ENCODE measurements at regions not wholly inside any gene's neighbourhood (a gene's known extent, or its start where the extent isn't known, plus 50 kb on each side); places are given as distances from the start of the nearest gene placed in this dataset.
A peak's percentile ranks its signal among the peaks of the same experiment; 100 is the strongest.

DNA sequence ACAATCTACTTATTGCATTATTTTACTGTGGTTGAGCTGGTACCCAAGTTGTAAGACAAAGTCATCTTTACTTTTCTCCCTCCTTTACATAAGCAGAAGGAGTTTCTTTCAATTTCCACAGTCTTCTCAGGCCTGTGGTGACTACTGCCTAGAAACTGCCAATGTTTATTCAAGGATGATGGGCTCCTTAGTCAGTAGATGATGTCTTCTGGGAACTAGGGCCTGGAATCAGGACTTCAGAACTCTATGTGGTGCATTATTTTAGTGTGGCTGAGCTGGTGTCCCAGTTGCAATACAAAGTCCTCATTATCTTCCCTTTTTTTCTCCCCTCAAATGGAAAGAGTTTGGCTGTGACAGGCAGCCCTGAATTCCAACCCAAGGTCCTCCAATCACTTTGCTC is 1762.5 kb downstream of the SI start:
- no peak overlapping the region for H3K27ac ChIP-seq (ENCODE audit: low read depth, low read length)
- peaks cover 1% of the 10 kb centered on the region for H3K9me3 Mint-ChIP-seq
- no peaks in the 10 kb centered on the region for H3K4me1 Mint-ChIP-seq
- no peaks in the 10 kb centered on the region for H3K4me1 ChIP-seq (ENCODE audit: control insufficient read depth, insufficient read depth, low read length)
- no peaks in the 10 kb centered on the region for H3K9me3 ChIP-seq (ENCODE audit: control insufficient read depth, low read length)
- no peak overlapping the region for H3K4me3 Mint-ChIP-seq
- H3K4me3 ChIP-seq (ENCODE audit: low read length) = no peak overlapping the region
- H3K27ac Mint-ChIP-seq = no peak overlapping the region
- no peaks in the 10 kb centered on the region for H3K36me3 Mint-ChIP-seq (ENCODE audit: low read depth)
- H3K36me3 ChIP-seq (ENCODE audit: control insufficient read depth, insufficient read depth, low read length) = no peaks in the 10 kb centered on the region
- peak; percentile 19 for DNase-seq
- no peaks in the 10 kb centered on the region for H3K27me3 ChIP-seq (ENCODE audit: control insufficient read depth, insufficient read depth, low read length, poor library complexity, severe bottlenecking)
- H3K9ac ChIP-seq (ENCODE audit: extremely low read depth, low read length, poor library complexity, severe bottlenecking) = no peak overlapping the region
- TF ChIP-seq, protein P1, sequence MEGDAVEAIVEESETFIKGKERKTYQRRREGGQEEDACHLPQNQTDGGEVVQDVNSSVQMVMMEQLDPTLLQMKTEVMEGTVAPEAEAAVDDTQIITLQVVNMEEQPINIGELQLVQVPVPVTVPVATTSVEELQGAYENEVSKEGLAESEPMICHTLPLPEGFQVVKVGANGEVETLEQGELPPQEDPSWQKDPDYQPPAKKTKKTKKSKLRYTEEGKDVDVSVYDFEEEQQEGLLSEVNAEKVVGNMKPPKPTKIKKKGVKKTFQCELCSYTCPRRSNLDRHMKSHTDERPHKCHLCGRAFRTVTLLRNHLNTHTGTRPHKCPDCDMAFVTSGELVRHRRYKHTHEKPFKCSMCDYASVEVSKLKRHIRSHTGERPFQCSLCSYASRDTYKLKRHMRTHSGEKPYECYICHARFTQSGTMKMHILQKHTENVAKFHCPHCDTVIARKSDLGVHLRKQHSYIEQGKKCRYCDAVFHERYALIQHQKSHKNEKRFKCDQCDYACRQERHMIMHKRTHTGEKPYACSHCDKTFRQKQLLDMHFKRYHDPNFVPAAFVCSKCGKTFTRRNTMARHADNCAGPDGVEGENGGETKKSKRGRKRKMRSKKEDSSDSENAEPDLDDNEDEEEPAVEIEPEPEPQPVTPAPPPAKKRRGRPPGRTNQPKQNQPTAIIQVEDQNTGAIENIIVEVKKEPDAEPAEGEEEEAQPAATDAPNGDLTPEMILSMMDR (conservative IDR thresholded peaks at IDR 0.05) = no peak
- H3K27me3 Mint-ChIP-seq (ENCODE audit: insufficient read depth) = no peaks in the 10 kb centered on the region

DNA sequence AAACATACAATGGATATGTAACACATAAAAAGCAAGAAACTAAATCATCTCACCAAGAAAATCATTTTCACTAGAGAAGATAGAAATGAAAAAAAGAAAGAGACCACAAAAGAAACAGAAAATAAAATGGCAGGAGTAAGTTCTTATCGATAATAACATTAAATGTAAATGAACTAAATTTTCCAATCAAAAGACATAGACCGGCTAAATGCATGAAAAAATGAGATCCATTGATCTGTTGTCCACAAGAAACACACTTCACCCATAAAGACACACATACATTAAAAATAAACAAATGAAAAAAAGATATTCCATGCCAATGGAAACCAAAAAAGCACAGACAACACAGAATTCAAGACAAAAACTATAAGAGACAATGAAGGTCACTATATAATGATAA is 1771.9 kb downstream of the SI start:
- peaks cover 2% of the 10 kb centered on the region for H3K36me3 Mint-ChIP-seq (ENCODE audit: low read depth)

DNA sequence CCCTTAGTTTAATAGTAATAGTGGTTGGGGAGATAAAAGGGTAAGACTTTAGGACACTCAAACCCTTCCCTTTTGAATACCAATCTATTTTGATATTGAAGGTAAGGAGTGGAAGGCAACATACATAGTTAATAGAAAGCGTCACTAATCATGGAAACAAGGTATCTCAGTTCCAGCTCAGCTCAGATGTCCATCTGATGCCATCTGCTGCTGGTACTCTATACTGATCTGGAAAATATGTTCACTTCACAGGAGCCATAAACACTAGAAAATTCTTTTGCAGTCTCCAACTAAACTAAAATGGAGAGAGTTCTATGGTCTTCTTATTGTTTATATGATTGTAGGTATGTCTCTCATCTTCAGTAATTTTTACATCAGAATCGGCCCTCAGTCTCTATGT is 1777.1 kb downstream of the OTOL1 start:
- DNase-seq = no peak
- Histone ChIP-seq H3K9me3 (ENCODE audit: control insufficient read depth, low read length) (peaks cover 5% of the 10 kb centered on the region), H3K36me3 (ENCODE audit: control insufficient read depth, insufficient read depth, low read length) (no peaks in the 10 kb centered on the region), H3K27ac (ENCODE audit: low read depth, low read length) (no peak overlapping the region), H3K9ac (ENCODE audit: extremely low read depth, low read length, poor library complexity, severe bottlenecking) (no peak overlapping the region), H3K4me1 (ENCODE audit: control insufficient read depth, insufficient read depth, low read length) (no peaks in the 10 kb centered on the region), H3K27me3 (ENCODE audit: control insufficient read depth, insufficient read depth, low read length, poor library complexity, severe bottlenecking) (no peaks in the 10 kb centered on the region), H3K4me3 (ENCODE audit: low read length) (no peak overlapping the region)
- Mint-ChIP-seq H3K9me3 (peaks cover 3% of the 10 kb centered on the region), H3K27ac (no peak overlapping the region), H3K4me1 (no peaks in the 10 kb centered on the region), H3K36me3 (ENCODE audit: low read depth) (no peaks in the 10 kb centered on the region), H3K27me3 (ENCODE audit: insufficient read depth) (no peaks in the 10 kb centered on the region), H3K4me3 (no peak overlapping the region)
- TF ChIP-seq, protein P1 (conservative IDR thresholded peaks at IDR 0.05) = no peak
- WGBS, 2 experiments (ENCODE audit: insufficient coverage in 1 of 2, insufficient read length in 1 of 2) = 88 to 90% methylated on average over 1 to 2 of the region's 2 CpGs

More for the DNA sequence above, 1771.9 kb downstream of the SI start:
- Histone ChIP-seq H3K4me3 (ENCODE audit: low read length) (no peak overlapping the region), H3K9ac (ENCODE audit: extremely low read depth, low read length, poor library complexity, severe bottlenecking) (no peak overlapping the region), H3K4me1 (ENCODE audit: control insufficient read depth, insufficient read depth, low read length) (no peaks in the 10 kb centered on the region), H3K27me3 (ENCODE audit: control insufficient read depth, insufficient read depth, low read length, poor library complexity, severe bottlenecking) (no peaks in the 10 kb centered on the region), H3K36me3 (ENCODE audit: control insufficient read depth, insufficient read depth, low read length) (no peaks in the 10 kb centered on the region), H3K9me3 (ENCODE audit: control insufficient read depth, low read length) (peaks cover 12% of the 10 kb centered on the region), H3K27ac (ENCODE audit: low read depth, low read length) (no peak overlapping the region)
- no peak for DNase-seq
- Mint-ChIP-seq H3K27me3 (ENCODE audit: insufficient read depth) (no peaks in the 10 kb centered on the region), H3K9me3 (peaks cover 21% of the 10 kb centered on the region), H3K4me3 (no peak overlapping the region), H3K4me1 (no peaks in the 10 kb centered on the region), H3K27ac (no peak overlapping the region)
- 93% methylated on average over 2 of the region's 2 CpGs; no CpG with 5 or more reads in 1 of the 2 experiments for WGBS, 2 experiments (ENCODE audit: insufficient coverage in 1 of 2, insufficient read length in 1 of 2)
- TF ChIP-seq, protein P1 (conservative IDR thresholded peaks at IDR 0.05) = no peak
